Thymus (tissue), 11 donors: ENCODE measurements at regions not wholly inside any gene's neighbourhood (a gene's known extent, or its start where the extent isn't known, plus 50 kb on each side); places are given as distances from the start of the nearest gene placed in this dataset.

ENCODE experiments used
- DNase-seq, 9 donors: peaks; one replicate each; pipeline ENCODE4 v3.0.0-alpha.2; 2013; ENCODE audit warnings: low spot score in 9 of 9, low read depth in 6 of 9, missing footprints in 1 of 9
- H3K27ac ChIP-seq, 2 donors: one replicate each; pipeline ENCODE4 v1.5.1; 2013; ENCODE audit warnings: control low read depth in 1 of 2, low read depth in 1 of 2, low read length in 1 of 2, mild to moderate bottlenecking in 1 of 2, moderate library complexity in 1 of 2
- H3K27me3 ChIP-seq, 2 donors: one replicate each; pipeline ENCODE4 v1.5.1; 2013; ENCODE audit warnings: low read length in 1 of 2; ENCODE audit not compliant: control insufficient read depth in 2 of 2, insufficient read depth in 1 of 2
- H3K36me3 ChIP-seq, 2 donors: one replicate each; pipeline ENCODE4 v1.5.1; 2013; ENCODE audit warnings: low read length in 1 of 2, mild to moderate bottlenecking in 1 of 2, moderate library complexity in 1 of 2; ENCODE audit not compliant: control insufficient read depth in 2 of 2, insufficient read depth in 2 of 2
- H3K4me1 ChIP-seq, 2 donors: one replicate each; pipeline ENCODE4 v1.5.1; 2013; ENCODE audit warnings: low read length in 2 of 2; ENCODE audit not compliant: control insufficient read depth in 2 of 2, insufficient read depth in 2 of 2
- H3K4me3 ChIP-seq, 2 donors: one replicate each; pipeline ENCODE4 v1.5.1; 2013; ENCODE audit warnings: low read length in 2 of 2, control low read depth in 1 of 2, mild to moderate bottlenecking in 1 of 2
- H3K9me3 ChIP-seq, 2 donors: one replicate each; pipeline ENCODE4 v1.5.1; 2013; ENCODE audit warnings: low read length in 1 of 2, mild to moderate bottlenecking in 1 of 2; ENCODE audit not compliant: control insufficient read depth in 2 of 2, insufficient read depth in 1 of 2
- WGBS: extraction: QIAGEN DNeasy Blood & Tissue Kit; methylation state at CpG from one replicate; pipeline ENCODE4 v1.1.7; 2013; 5-methylcytosine and 5-hydroxymethylcytosine counted together
- donor health status: healthy.

DNA sequence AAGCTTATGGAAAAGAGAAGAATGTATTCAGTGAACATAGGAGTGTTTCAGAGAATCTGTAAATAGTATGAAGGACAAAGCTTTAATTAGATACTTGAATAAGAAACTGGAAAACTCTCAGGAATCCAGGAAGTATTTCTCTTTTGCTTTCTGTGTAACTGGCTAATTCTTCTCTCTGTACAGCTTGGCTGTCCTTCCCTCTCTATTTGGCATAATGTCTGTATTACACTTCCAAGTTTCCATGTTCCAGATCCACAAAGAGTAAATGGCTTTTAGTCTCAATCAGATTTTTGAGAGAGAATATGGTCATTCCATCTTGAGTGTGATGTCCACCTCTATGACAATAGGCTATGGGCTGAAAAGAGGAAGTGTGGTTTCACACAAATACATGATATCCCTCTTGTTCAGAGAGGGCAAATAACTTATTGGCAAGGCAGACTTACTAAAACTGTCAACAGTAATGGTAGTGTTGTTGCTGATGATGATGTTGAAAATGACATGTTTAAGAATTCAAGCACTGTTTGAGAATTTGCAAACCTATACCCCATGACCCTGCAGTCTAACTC, 129.2 kb upstream of the ERBB4 start:
- Histone ChIP-seq H3K27ac (no peak overlapping the region), H3K4me3 (no peak overlapping the region), H3K9me3 (no peaks in the 10 kb centered on the region), H3K27me3 (no peaks in the 10 kb centered on the region), H3K36me3 (no peaks in the 10 kb centered on the region), H3K4me1 (no peaks in the 10 kb centered on the region)
- DNase-seq = no peak

DNA sequence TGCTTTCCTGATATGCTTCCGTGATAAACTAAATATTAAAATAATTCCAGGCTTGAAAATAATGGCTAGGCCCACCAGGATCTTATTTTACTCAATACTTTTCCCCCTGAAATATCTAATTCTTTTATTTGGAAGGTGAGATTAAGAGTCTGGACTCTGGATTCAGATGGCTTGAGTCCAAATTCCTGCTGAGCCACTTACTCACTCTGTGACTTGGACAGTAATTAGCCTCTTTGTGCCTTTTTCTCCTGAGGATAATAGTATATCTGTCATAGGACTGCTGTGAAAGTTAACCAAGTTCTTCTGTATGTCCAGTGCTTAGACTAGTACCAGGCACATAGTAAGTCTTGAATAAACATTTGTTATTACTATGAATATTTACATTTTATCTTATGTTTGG, 127.3 kb upstream of the ERBB4 start:
- no peak for DNase-seq
- Histone ChIP-seq H3K9me3 (no peaks in the 10 kb centered on the region), H3K4me3 (no peak overlapping the region), H3K27me3 (no peaks in the 10 kb centered on the region), H3K4me1 (no peaks in the 10 kb centered on the region), H3K36me3 (no peaks in the 10 kb centered on the region), H3K27ac (no peak overlapping the region)
- WGBS = 91% methylated on average over 1 of the region's 1 CpG

DNA sequence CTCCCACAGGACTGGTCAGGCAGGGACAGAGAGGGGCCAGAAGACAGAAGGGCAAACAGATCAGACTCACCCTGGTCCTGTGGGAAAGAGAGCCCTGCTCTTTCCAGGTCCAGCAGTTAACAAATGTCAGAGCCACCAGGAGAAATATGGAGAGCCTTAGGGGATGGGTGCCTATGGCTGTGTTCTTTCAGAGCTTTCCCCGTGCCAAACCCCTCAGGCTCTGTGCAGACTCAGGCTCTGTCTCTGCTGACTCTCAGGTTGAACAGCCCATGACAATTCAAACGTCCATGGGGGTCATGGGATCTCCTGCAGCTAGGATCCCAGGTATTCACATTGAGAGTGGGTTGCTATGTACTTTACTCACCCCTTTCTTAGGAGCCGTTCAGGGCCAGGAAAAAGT, 120.8 kb upstream of the ERBB4 start:
- H3K27ac ChIP-seq = no peak overlapping the region
- H3K4me1 ChIP-seq = no peaks in the 10 kb centered on the region
- no peak overlapping the region for H3K4me3 ChIP-seq
- DNase-seq = no peak
- no peaks in the 10 kb centered on the region for H3K27me3 ChIP-seq
- H3K36me3 ChIP-seq = no peaks in the 10 kb centered on the region
- WGBS = 77% methylated on average over 3 of the region's 3 CpGs
- H3K9me3 ChIP-seq = no peaks in the 10 kb centered on the region

DNA sequence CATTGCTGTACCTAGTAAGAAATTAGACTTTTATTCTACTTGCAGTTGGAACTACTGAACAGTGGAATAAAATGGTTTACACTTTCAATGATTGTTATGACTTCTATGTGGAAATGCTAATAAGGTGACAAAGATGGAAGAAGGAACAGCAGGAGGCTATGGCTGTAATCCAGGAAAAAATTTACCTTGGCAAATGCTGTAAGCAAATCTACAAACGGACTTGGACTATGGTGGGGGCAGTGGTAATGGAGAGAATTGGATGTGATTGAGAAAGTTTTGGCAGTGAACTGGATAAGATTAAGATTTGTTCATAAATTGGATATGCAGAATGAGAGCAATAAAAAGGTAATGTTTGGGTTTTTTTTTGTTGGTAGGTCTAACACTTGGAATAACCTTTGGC, 111.0 kb upstream of the ERBB4 start:
- Histone ChIP-seq H3K4me3 (no peak overlapping the region), H3K27ac (no peak overlapping the region), H3K9me3 (no peaks in the 10 kb centered on the region), H3K36me3 (no peaks in the 10 kb centered on the region), H3K27me3 (no peaks in the 10 kb centered on the region), H3K4me1 (no peaks in the 10 kb centered on the region)
- 89% methylated on average over 1 of the region's 1 CpG for WGBS
- DNase-seq = no peak

DNA sequence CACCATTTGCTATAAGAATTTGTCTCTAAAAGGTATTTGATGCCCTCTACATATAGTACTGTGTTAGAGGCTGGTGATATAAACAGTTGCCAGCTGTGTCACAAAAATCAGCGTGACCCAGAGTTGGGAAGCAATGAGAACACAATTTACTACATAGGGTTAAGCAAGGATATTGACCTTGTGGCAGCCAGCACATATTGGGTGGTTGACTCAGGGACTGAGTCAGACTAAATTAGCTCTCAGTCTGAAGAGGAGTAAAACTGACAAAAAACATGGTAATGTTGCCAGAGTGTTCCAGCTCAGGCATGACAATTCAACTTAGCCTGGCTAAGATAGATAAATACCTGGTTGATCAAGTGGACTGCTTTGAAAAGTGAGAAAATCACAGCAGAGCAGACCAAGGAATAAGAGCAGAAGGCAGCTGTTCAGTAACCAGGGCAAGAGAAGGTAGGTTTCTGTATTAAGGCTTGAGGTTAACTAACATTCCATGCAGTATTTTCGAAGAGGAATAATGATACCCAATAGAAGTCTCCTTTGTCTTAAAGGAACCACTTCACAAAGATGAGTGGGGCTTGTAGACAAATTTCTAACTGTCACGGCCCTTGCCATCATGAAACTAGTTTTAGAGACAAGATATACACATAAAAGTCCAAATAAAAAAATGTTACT, 108.2 kb upstream of the ERBB4 start:
- H3K9me3 ChIP-seq = no peaks in the 10 kb centered on the region
- no peaks in the 10 kb centered on the region for H3K27me3 ChIP-seq
- no peaks in the 10 kb centered on the region for H3K4me1 ChIP-seq
- 88% methylated on average over 3 of the region's 3 CpGs for WGBS
- no peak overlapping the region for H3K27ac ChIP-seq
- H3K36me3 ChIP-seq = no peaks in the 10 kb centered on the region
- no peak overlapping the region for H3K4me3 ChIP-seq
- DNase-seq = no peak

DNA sequence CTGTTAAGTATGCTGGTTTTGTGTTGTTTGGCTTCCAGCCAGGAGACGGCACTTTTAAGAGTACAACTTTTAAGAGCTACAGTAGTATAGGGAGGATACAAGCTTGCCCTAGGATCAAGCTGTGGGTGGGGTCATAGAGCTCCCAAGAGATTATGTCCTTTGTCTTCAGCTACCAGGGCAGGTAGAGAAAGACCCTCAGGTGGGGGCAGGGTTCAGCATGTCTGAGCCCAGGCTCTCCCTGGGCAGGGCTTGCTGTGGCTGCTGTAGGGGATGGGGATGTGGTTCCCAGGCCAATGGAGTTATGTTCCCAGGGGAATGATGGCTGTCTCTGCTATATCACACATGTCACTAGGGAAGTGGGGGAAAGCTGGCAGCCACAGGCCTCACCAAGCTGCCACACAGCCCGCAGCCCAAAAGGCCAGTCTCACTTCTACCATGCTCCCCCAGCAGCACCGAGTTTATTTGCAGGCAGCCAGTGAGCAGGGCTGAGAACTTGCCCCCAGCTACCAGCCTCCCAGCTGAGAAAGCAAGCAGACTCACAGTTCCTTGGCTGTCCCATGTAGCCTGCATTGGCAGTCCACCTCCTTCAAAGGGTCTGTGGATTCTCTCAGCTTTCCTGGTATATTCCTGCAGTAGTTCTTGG, 105.7 kb upstream of the ERBB4 start:
- Histone ChIP-seq H3K27me3 (no peaks in the 10 kb centered on the region), H3K4me1 (no peaks in the 10 kb centered on the region), H3K36me3 (no peaks in the 10 kb centered on the region), H3K27ac (no peak overlapping the region), H3K9me3 (no peaks in the 10 kb centered on the region), H3K4me3 (no peak overlapping the region)
- 88% methylated on average over 3 of the region's 3 CpGs for WGBS
- no peak for DNase-seq

DNA sequence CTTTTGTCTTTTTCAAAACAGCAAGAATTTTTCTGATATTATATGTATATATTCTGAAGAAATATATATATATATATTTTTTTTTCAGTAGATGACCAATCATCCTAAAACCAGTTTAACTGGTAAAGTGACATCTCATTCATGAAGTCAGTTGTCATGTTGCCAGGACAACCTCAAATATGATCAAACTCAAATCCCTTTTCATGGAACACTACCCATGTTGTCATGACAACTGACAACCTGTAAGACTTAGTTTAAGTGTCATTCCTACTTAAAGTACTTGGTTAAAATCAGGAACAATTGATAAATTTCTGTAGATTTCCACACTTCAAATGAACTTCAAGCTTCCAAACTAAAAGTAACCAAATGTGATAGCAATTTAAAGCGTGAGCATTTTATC, 101.8 kb upstream of the ERBB4 start:
- WGBS = 91% methylated on average over 1 of the region's 1 CpG
- Histone ChIP-seq H3K9me3 (no peaks in the 10 kb centered on the region), H3K27me3 (no peaks in the 10 kb centered on the region), H3K4me3 (no peak overlapping the region), H3K4me1 (no peaks in the 10 kb centered on the region), H3K36me3 (no peaks in the 10 kb centered on the region), H3K27ac (no peak overlapping the region)
- DNase-seq = no peak

DNA sequence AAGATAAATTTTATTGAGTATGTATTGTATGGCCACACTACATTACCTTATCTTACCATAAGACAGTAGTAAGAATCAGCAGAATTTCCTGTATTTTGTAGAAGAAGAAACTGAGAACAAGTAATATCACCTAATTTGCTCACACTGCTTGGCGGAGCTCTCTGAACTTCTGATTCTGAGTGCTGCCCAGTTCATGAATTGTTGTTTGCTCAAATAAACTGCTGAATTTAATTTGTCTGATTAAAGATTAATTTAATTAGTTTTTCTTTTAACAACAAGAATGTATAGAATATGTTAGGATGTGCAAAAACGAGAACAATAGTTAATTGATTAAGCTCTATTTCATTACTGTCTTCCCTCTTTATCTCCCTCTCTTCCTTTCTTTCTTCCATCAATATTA, 100.1 kb upstream of the ERBB4 start:
- no peak for DNase-seq
- Histone ChIP-seq H3K9me3 (no peaks in the 10 kb centered on the region), H3K27me3 (no peaks in the 10 kb centered on the region), H3K4me3 (no peak overlapping the region), H3K4me1 (no peaks in the 10 kb centered on the region), H3K27ac (no peak overlapping the region), H3K36me3 (no peaks in the 10 kb centered on the region)
- WGBS = 94% methylated on average over 2 of the region's 2 CpGs

DNA sequence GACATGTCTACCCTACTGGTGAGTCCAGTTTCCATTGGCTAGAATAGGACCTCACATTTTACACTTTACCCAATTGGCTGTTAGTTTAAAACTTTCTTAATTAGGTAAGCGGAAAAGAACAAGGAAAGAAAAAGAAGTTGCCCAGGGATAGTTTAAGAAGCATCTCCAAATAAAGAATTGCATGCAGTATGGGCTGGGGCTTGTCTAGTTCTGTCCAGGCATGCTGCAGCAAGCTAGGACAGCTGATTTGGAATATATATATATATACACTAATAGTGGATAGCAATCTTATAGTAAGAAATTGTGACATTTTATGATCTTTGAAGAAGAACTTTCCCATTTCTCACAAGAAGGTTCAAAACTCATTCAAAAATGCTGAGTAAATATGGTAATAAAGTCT, 90.0 kb upstream of the ERBB4 start:
- Histone ChIP-seq H3K27me3 (no peaks in the 10 kb centered on the region), H3K4me1 (no peaks in the 10 kb centered on the region), H3K27ac (no peak overlapping the region), H3K9me3 (no peaks in the 10 kb centered on the region), H3K36me3 (no peaks in the 10 kb centered on the region), H3K4me3 (no peak overlapping the region)
- WGBS = 100% methylated on average over 1 of the region's 1 CpG
- DNase-seq = no peak
